NCI-H128 (cell line): ENCODE measurements at regions not wholly inside any gene's neighbourhood (a gene's known extent, or its start where the extent isn't known, plus 50 kb on each side); places are given as distances from the start of the nearest gene placed in this dataset.
"Not testable (repeated sequence)": the region's sequence is repeated elsewhere in the genome, so short reads cannot be mapped to it uniquely, and the experiment has no call there.

ENCODE experiments used
- DNase-seq: peaks from one replicate; lab custom pipeline; 2025; ENCODE audit not compliant: unreplicated experiment; lab: John Stamatoyannopoulos, UW

GRCh38 chr2:17460371-17461086 is 57.7 kb downstream of the RAD51AP2 start:
- DNase-seq, result no peak

GRCh38 chr2:17455343-17455742 is 62.9 kb downstream of the RAD51AP2 start:
- no peak for DNase-seq

- DNase-seq, result not testable (repeated sequence)
Measured at GRCh38 chr2:17446191-17446590, 72.0 kb downstream of the RAD51AP2 start.

- DNase-seq, result no peak
Measured at GRCh38 chr2:17445744-17446143, 72.5 kb downstream of the RAD51AP2 start.

GRCh38 chr2:17442334-17442733 is 75.9 kb downstream of the RAD51AP2 start:
- DNase-seq, result no peak

GRCh38 chr2:17441790-17442189 is 76.5 kb downstream of the RAD51AP2 start:
- DNase-seq, result no peak

GRCh38 chr2:17441055-17441771 is 77.0 kb downstream of the RAD51AP2 start:
- no peak for DNase-seq

- DNase-seq, result no peak
Measured at GRCh38 chr2:17430326-17430725, 87.9 kb downstream of the RAD51AP2 start.

GRCh38 chr2:17429130-17429529 is 89.1 kb downstream of the RAD51AP2 start:
- no peak for DNase-seq

GRCh38 chr2:17427401-17427800 is 90.8 kb downstream of the RAD51AP2 start:
- no peak for DNase-seq

- no peak for DNase-seq
Measured at GRCh38 chr2:17426743-17427142, 91.5 kb downstream of the RAD51AP2 start.

- no peak for DNase-seq
Measured at GRCh38 chr2:17422061-17422460, 96.2 kb downstream of the RAD51AP2 start.

GRCh38 chr2:17416884-17417391 is 101.3 kb downstream of the RAD51AP2 start:
- no peak for DNase-seq

GRCh38 chr2:17413036-17413435 is 105.2 kb downstream of the RAD51AP2 start:
- no peak for DNase-seq

- no peak for DNase-seq
Measured at GRCh38 chr2:17401096-17401495, 117.1 kb downstream of the RAD51AP2 start.

- DNase-seq, result no peak
Measured at GRCh38 chr2:17398770-17399169, 119.5 kb downstream of the RAD51AP2 start.

- DNase-seq, result no peak
Measured at GRCh38 chr2:17388798-17389197, 129.4 kb downstream of the RAD51AP2 start.

GRCh38 chr2:17387591-17387990 is 130.6 kb downstream of the RAD51AP2 start:
- DNase-seq, result no peak

GRCh38 chr2:17386771-17387170 is 131.5 kb downstream of the RAD51AP2 start:
- DNase-seq, result no peak

- DNase-seq, result no peak
Measured at GRCh38 chr2:17380003-17380402, 138.2 kb downstream of the RAD51AP2 start.

GRCh38 chr2:17375262-17375661 is 143.0 kb downstream of the RAD51AP2 start:
- no peak for DNase-seq

- no peak for DNase-seq
Measured at GRCh38 chr2:17373741-17374140, 144.5 kb downstream of the RAD51AP2 start.
